Natural killer cell (primary cell): ENCODE measurements at regions not wholly inside any gene's neighbourhood (a gene's known extent, or its start where the extent isn't known, plus 50 kb on each side); places are given as distances from the start of the nearest gene placed in this dataset.

Experiments
- ATAC-seq, 3 donors: fragments of 150-1000 bp in 2 of 3; fragments of 200-7000 bp in 1 of 3; cut with Tn5 transposase; 1 replicate in 1 of 3; 2 replicates in 2 of 3; pipeline ENCODE4 v1.10.0; 2021; ENCODE audit warnings: mild to moderate bottlenecking in 2 of 3, moderate library complexity in 2 of 3
- DNase-seq, 2 donors: peaks; one replicate each; pipeline versions ENCODE4 v3.0.0 to v3.0.0-alpha.2; 2013 to 2021; ENCODE audit warnings: mixed read lengths in 1 of 2
- H3K27ac ChIP-seq: one replicate; pipeline ENCODE4 v1.5.1; 2013; ENCODE audit warnings: mild to moderate bottlenecking, low read length
- H3K27me3 ChIP-seq: one replicate; pipeline ENCODE4 v1.6.1; 2013; ENCODE audit warnings: low read length; ENCODE audit not compliant: control insufficient read depth, insufficient read depth
- H3K36me3 ChIP-seq: one replicate; pipeline ENCODE4 v1.6.1; 2013; ENCODE audit warnings: low read length; ENCODE audit not compliant: control insufficient read depth, insufficient read depth
- H3K4me1 ChIP-seq: one replicate; pipeline ENCODE4 v1.6.1; 2013; ENCODE audit warnings: low read length; ENCODE audit not compliant: control insufficient read depth, insufficient read depth
- H3K4me3 ChIP-seq: one replicate; pipeline ENCODE4 v1.5.1; 2013; ENCODE audit warnings: low read length
- H3K9me3 ChIP-seq: one replicate; pipeline ENCODE4 v1.6.1; 2013; ENCODE audit warnings: low read length; ENCODE audit not compliant: control insufficient read depth, insufficient read depth
- H3K27ac Mint-ChIP-seq, 2 donors: one replicate each; pipeline ENCODE4 v1.8.0; 2022; ENCODE audit warnings: mild to moderate bottlenecking in 2 of 2, mixed read lengths in 2 of 2, moderate library complexity in 1 of 2
- H3K27me3 Mint-ChIP-seq, 2 donors: one replicate each; pipeline ENCODE4 v1.8.0; 2022; ENCODE audit warnings: low read depth in 2 of 2, mixed read lengths in 2 of 2
- H3K36me3 Mint-ChIP-seq: one replicate; pipeline ENCODE4 v1.8.0; 2022; ENCODE audit warnings: mixed read lengths
- H3K4me1 Mint-ChIP-seq, 2 donors: one replicate each; pipeline ENCODE4 v1.8.0; 2022; ENCODE audit warnings: mixed read lengths in 2 of 2
- H3K4me3 Mint-ChIP-seq: one replicate; pipeline ENCODE4 v1.8.0; 2022; ENCODE audit warnings: mild to moderate bottlenecking, moderate library complexity, mixed read lengths
- H3K9me3 Mint-ChIP-seq, 2 donors: one replicate each; pipeline ENCODE4 v1.8.0; 2022; ENCODE audit warnings: mixed read lengths in 2 of 2
- CTCF ChIP-seq: fragments of 200-600 bp; IDR thresholded peaks from one replicate; pipeline ENCODE4 v1.8.0; 2022; ENCODE audit warnings: antibody characterized with exemption
- WGBS: methylation state at CpG from one replicate; pipeline ENCODE4 v1.1.7; 2013; ENCODE audit warnings: missing lambda C conversion rate; ENCODE audit not compliant: insufficient coverage; 5-methylcytosine and 5-hydroxymethylcytosine counted together
- intact Hi-C: fragments of 100-400 bp; cut with micrococcal nuclease; formaldehyde crosslinking; loops from one replicate; pipeline ENCODE4 v1.14.2; 2022

- no peak for TF ChIP-seq CTCF
- DNase-seq: no peak
- Mint-ChIP-seq H3K4me1 (no peaks in the 10 kb centered on the region), H3K27ac (no peak overlapping the region), H3K27me3 (no peaks in the 10 kb centered on the region), H3K9me3 (peaks cover 9 to 15% of the 10 kb centered on the region in 2 donors), H3K4me3 (no peak overlapping the region), H3K36me3 (peaks cover 8% of the 10 kb centered on the region)
- no peaks in the 10 kb centered on the region for H3K4me1 ChIP-seq
- intact Hi-C loops: no loop called here
- ATAC-seq: no peak
- H3K36me3 ChIP-seq: no peaks in the 10 kb centered on the region
- H3K9me3 ChIP-seq: no peaks in the 10 kb centered on the region
- no peak overlapping the region for H3K4me3 ChIP-seq
- H3K27ac ChIP-seq: no peak overlapping the region
- H3K27me3 ChIP-seq: no peaks in the 10 kb centered on the region
These were observed 326.2 kb downstream of the COL11A1 start for GRCh38 chr1:102782144-102782543.

- Mint-ChIP-seq H3K27ac (no peak overlapping the region), H3K4me1 (no peaks in the 10 kb centered on the region), H3K27me3 (no peaks in the 10 kb centered on the region), H3K36me3 (no peaks in the 10 kb centered on the region), H3K4me3 (no peak overlapping the region), H3K9me3 (peaks cover 2 to 3% of the 10 kb centered on the region in 2 donors)
- no peak for TF ChIP-seq CTCF
- no peaks in the 10 kb centered on the region for H3K36me3 ChIP-seq
- H3K27ac ChIP-seq: no peak overlapping the region
- H3K27me3 ChIP-seq: no peaks in the 10 kb centered on the region
- intact Hi-C loops: no loop called here
- no peaks in the 10 kb centered on the region for H3K4me1 ChIP-seq
- ATAC-seq: no peak
- WGBS: 68% methylated on average over 1 of the region's 1 CpG
- no peaks in the 10 kb centered on the region for H3K9me3 ChIP-seq
- no peak for DNase-seq
- no peak overlapping the region for H3K4me3 ChIP-seq
These were observed 332.3 kb downstream of the COL11A1 start for GRCh38 chr1:102776071-102776470.

- Mint-ChIP-seq H3K4me1 (no peaks in the 10 kb centered on the region), H3K27ac (no peak overlapping the region), H3K4me3 (no peak overlapping the region), H3K36me3 (no peaks in the 10 kb centered on the region), H3K9me3 (peaks cover 6 to 8% of the 10 kb centered on the region in 2 donors), H3K27me3 (no peaks in the 10 kb centered on the region)
- Histone ChIP-seq H3K4me1 (no peaks in the 10 kb centered on the region), H3K27ac (no peak overlapping the region), H3K4me3 (no peak overlapping the region), H3K36me3 (no peaks in the 10 kb centered on the region), H3K9me3 (peaks cover 2% of the 10 kb centered on the region), H3K27me3 (no peaks in the 10 kb centered on the region)
- 73% methylated on average over 8 of the region's 8 CpGs for WGBS
- no peak for TF ChIP-seq CTCF
- DNase-seq: no peak
- intact Hi-C loops: no loop called here
- no peak for ATAC-seq
These were observed 335.5 kb downstream of the COL11A1 start for GRCh38 chr1:102772831-102773230.

- Mint-ChIP-seq H3K4me1 (no peaks in the 10 kb centered on the region), H3K36me3 (no peaks in the 10 kb centered on the region), H3K4me3 (no peak overlapping the region), H3K27ac (no peak overlapping the region), H3K27me3 (no peaks in the 10 kb centered on the region), H3K9me3 (peaks cover 3 to 5% of the 10 kb centered on the region in 2 donors)
- intact Hi-C loops: no loop called here
- ATAC-seq (no peak), DNase-seq (no peak)
- Histone ChIP-seq H3K9me3 (no peaks in the 10 kb centered on the region), H3K36me3 (no peaks in the 10 kb centered on the region), H3K27ac (no peak overlapping the region), H3K4me3 (no peak overlapping the region), H3K27me3 (no peaks in the 10 kb centered on the region), H3K4me1 (no peaks in the 10 kb centered on the region)
- TF ChIP-seq CTCF: no peak
- 67% methylated on average over 1 of the region's 1 CpG for WGBS
These were observed 349.9 kb downstream of the COL11A1 start for GRCh38 chr1:102758418-102758817.
